Loucy (cell line): ENCODE measurements at regions not wholly inside any gene's neighbourhood (a gene's known extent, or its start where the extent isn't known, plus 50 kb on each side); places are given as distances from the start of the nearest gene placed in this dataset.

Source experiments
- EZH2phosphoT487 ChIP-seq: fragments of 200-600 bp; IDR thresholded peaks from 2 replicates; pipeline ENCODE4 v1.6.1; 2018; ENCODE audit warnings: antibody characterized with exemption, mild to moderate bottlenecking, moderate library complexity, borderline replicate concordance
- TF ChIP-seq, protein P1 (sequence below): fragments of 200-600 bp; sonication (generic); conservative IDR thresholded peaks from 2 replicates; pipeline ENCODE4 v1.5.1; 2014; ENCODE audit warnings: mild to moderate bottlenecking, antibody characterized with exemption, low read length

DNA sequence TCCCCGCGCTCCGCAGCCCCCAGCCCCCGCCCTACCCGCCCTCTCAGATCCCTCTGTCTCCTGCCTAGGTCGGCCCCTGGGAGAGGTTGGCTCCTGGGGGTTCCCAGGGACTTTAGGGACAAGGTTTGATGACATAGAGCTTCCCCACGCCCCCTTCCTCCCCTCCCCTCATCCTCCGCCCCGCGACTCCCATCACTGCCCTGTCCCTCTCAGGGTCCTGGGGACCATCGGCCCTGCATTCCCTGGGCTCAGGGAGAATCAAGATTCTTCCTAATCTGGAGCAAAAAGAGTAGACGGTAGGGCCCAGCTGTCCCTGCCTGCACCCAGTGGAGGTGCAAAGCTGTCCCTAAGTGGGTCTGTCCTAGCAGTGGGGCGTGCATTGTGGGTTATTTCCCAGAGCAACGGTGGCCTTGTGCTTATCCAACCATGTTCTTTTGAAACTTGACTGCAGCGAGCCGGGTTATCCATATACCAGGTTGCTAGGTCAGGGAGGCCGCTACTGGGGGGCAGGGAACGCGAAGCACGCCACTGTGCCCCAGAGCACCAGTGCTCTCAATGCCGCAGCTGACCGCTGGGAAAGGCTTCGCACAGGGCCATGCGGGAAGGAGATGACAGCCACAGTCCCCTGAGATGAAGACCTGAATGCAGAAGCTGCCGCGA is 124.4 kb upstream of the PRMT8 start:
- TF ChIP-seq, protein P1, sequence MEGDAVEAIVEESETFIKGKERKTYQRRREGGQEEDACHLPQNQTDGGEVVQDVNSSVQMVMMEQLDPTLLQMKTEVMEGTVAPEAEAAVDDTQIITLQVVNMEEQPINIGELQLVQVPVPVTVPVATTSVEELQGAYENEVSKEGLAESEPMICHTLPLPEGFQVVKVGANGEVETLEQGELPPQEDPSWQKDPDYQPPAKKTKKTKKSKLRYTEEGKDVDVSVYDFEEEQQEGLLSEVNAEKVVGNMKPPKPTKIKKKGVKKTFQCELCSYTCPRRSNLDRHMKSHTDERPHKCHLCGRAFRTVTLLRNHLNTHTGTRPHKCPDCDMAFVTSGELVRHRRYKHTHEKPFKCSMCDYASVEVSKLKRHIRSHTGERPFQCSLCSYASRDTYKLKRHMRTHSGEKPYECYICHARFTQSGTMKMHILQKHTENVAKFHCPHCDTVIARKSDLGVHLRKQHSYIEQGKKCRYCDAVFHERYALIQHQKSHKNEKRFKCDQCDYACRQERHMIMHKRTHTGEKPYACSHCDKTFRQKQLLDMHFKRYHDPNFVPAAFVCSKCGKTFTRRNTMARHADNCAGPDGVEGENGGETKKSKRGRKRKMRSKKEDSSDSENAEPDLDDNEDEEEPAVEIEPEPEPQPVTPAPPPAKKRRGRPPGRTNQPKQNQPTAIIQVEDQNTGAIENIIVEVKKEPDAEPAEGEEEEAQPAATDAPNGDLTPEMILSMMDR, result no peak
- no peak for TF ChIP-seq EZH2phosphoT487
